ENCODE measurements at regions not wholly inside any gene's neighbourhood (a gene's known extent, or its start where the extent isn't known, plus 50 kb on each side); places are given as distances from the start of the nearest gene placed in this dataset.

DNA sequence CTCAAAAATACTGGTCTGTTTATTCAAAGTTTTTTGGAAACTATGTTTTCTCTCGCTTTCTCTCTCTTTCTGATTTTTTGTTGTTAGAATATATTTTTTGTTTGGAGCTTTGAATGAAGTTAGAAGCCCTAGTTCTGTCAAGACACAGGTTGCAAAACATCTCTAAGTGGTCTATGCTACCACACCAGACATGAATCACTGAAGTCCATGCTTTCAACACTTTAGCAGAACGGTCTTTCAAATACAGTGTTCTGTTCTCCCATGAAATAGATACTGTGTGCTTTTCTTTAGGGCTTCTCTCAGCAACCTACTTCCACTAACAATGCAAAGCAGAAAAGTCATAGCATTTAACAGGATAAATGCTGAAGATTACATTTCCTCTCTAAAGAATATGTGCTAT lies 392.5 kb downstream of the TMEM167A start:
- no peak for DNase-seq

DNA sequence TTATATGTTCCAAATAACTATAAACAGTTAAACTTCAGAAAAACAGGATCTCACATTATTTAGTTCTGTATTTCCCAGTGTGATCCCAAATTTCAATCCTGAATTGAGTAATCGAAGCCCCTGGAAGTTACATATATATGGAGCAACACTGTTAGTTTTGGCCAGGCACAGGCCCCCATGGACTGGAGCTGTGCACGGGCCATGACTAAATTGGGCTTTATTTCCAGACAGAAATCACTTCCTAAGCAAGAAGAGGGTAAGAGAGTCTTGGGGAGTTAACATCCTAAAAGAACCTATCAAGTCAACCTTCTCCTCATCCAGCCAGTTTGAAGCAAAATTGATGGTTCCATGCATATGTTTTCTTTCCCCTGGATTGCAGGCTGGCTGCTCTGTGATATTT lies 393.0 kb downstream of the TMEM167A start:
- no peak for DNase-seq

DNA sequence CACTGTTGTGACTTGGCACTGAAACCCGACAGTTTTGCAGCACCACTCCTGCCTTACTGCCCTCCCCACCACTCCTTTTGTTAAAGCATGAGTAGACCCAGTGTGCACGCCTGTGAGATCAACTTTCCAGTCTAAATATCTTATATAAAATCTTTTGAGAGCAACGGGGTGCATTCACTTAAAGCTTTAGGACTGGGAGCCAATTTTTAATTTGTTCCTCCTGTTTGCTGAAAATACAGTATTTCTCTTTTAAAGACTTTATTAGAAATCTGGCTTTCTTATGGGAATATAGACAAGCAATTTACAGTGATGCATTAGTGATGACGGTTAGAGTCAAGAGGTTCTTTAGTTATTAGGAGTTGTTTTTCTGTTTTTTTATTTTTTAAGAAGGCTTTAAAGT lies 397.5 kb downstream of the TMEM167A start:
- DNase-seq, result no peak

DNA sequence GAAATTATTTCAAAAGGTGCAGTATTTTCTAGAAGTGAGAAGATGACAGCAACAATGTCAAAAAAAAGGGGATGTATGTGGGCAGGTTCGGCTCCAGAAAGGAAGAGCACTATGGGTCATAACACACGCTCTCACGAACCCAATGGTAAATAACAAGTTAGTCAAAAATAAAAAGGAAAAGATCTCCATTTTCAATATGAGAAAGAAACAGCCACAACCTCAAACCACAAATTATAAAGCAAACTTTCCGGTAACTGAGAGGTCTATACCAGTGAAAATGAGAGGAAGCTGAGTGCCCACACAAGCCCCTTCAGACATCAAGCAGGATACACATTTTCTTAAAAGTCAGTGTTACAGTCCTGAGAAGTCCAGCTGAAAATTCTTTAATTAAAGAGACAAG lies 398.5 kb upstream of the RPS23 start:
- DNase-seq, result no peak

- DNase-seq, result no peak
Observed at GRCh38 chr5:82674671-82675070, 396.5 kb upstream of the RPS23 start.

DNA sequence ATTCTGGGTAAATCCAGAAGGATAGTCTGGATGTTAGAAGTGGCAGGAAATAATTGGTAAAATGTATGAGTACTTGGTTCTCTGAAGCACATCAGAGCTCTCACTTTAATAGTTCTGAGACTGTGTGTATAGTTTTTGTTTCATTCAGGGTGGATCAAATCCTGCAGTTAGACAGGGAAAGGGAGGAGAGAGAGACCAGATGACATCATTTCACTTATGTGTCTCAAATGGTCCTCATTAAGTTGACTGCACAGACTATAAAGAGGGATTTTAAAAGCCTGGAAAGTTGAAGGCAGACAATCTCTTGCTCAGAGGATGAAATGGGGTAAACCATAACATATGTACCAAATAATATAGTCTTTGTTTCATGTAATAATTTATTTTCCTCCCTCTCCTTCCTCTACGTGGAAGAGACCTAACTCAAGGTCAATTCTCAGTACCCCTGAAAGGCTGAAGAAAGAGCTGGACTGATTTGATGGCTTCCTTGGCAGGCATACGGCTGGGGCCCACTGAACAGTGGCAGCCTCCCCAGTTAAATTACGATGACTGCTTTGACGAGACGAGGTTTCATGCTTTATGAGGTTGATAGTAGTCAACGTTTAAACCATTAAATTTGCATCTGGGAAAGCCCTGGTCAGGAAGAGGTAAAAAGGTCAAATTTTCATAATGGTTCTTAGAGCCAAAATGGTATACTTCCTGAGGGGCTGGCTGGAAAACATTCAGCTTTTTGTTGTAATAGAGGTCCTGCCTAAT lies 395.1 kb upstream of the RPS23 start:
- no peak for DNase-seq

DNA sequence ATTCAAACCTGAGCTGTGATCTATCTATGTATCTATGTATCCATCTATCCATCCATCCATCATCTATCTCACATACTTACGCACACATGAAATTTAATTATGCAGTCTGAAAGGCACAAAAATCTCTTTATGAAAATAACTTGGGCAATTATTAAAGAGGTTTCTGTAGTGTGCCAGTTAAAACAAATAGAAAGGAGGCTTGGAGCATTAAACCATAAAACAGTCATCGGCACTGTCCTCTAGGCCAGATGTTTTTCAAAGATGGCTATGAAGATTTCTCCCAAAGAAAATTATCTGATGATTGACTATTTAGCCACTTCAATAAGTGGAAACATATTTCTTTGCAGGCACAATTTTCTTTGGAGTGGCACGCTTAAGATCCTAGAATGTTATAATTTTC lies 392.5 kb upstream of the RPS23 start:
- no peak for DNase-seq

GRCh38 chr5:82669720-82670119 lies 391.6 kb upstream of the RPS23 start:
- DNase-seq, result no peak

- DNase-seq, result no peak
Observed at GRCh38 chr5:82666312-82666711, 388.2 kb upstream of the RPS23 start.

- no peak for DNase-seq
Observed at GRCh38 chr5:82664732-82665131, 386.6 kb upstream of the RPS23 start.

DNA sequence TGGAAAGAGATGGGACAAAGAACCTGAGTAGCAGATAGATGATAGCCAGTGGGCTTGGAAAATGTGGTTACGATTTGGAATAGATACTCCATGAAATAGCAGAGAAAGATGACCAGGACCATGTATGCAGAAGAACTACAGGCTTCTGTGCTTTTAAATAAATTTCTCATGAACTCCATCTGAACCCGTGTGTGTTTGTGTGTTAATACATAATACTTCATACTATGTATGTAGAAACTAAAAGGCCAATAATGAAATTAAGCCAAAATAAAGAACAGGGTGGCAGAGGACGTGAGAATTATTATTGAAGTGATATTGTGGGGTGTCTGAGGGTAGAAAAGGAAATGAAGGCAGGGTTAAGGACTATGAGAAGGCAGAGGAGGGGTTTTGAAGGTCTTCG lies 385.1 kb upstream of the RPS23 start:
- no peak for DNase-seq

DNA sequence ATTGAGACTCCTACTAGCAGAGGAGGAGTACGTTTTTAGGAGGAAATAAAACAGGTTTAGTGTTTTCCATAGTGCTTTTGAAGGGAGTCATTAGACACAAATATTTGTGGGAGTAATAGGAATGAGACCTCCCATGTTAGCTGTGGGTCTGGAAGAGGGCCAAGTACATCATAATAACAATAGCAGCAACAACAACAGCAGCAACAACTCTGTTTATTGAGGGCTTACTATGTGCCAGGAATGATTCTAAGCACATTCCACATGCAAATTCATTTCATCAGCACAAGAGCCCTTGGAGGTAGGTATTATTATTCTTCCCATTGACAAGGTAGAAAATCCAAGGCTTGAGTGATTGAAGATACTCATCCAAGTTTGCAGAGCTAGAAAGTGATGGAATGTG lies 384.2 kb upstream of the RPS23 start:
- DNase-seq, result no peak

DNA sequence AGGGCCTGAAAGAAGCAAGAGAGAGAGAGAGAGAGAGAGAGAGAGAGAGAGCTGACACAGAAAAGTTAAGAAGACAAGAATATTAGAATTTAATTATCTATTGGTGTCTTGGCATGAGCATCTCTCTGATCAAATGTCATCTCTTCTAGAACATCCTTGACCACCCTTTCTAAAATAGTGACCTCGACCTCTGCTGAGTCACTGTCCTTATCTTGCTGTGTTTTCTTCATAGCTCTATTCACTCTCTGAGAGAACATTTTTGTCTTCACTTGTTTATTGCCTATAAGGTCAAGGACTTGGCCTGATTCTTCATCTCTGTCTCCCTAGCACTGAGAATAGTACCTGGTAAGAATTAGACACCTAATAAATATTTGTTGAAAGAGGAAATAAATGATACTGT lies 383.8 kb upstream of the RPS23 start:
- DNase-seq, result no peak

DNA sequence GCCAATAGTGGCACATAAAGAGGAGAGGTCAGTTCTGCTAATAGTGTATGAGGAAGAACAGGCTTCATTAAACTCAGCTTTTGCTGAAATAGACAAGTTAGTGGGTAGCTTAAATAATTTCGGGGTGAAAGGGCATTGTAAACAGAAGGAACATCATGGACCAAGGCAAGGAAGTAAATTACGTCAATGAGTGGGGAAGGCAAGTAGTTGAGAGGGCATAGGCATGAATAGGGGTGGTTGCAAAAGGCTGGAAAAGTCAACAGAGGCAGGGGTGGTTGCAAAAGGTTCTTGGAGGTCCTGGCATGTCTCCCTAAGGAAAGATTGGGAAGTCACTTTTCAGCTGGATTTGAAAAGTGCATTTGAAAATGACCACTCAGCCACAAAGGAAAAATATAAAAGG lies 383.3 kb upstream of the RPS23 start:
- no peak for DNase-seq

DNA sequence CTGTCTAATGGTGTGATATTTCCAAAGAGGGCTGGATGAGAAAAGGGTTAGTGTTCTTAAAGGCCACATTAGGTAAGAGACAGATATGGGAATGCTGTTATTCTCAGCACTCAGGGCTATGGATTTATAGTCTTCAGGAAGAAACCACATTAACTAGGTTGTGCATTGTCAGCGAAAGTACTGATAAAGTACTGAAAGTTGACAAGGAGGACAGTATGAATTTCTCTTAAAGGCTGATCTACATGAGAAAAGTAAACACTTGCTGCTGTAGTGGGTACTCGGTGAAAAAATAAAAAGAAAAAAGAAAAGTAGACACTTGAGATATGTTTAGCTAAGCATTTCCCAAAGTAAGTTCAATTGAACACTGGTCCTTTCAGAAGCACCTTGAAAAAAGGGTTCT lies 381.0 kb upstream of the RPS23 start:
- no peak for DNase-seq

GRCh38 chr5:82657033-82657699 lies 379.0 kb upstream of the RPS23 start:
- DNase-seq, result no peak

- DNase-seq, result no peak
Observed at GRCh38 chr5:82656341-82656761, 378.2 kb upstream of the RPS23 start.

DNA sequence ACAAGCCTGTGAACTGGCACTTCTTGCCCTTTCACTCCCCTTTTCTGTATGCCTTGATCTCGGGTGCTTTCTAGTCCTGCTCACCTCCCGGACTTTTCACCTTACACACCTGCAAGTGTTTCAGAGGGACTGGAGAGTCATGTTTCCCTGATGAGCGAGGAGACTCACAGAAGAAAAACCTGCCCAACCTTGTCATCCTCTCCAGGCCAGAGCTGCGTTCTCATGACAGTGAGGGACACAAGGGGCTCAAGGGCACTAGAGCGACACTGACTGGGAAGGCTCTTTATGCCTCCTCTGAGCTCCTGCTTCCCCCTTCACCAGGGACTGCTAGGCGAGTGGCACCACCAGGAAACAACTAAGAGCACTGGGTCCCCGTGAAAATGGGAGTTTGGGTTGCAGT lies 376.9 kb upstream of the RPS23 start:
- DNase-seq, result peak; percentile 2

DNA sequence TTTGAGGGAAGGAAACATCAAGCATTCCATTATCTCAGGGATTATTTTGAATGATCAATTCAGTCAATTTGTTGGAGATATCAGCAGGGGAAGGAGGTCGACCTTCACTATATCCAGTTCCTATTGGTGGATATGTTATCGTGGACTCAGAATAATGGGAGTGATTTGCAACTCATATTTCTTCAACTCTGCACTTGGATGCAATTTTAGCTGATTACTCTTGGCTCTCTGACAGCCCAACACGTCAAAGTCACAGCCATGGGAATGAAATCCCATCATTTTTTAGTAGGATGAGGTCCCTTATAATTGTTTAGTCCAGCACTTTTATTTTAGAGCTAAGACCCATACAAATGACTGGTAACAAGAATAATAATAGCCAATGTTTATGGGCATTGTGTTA lies 371.8 kb upstream of the RPS23 start:
- no peak for DNase-seq

DNA sequence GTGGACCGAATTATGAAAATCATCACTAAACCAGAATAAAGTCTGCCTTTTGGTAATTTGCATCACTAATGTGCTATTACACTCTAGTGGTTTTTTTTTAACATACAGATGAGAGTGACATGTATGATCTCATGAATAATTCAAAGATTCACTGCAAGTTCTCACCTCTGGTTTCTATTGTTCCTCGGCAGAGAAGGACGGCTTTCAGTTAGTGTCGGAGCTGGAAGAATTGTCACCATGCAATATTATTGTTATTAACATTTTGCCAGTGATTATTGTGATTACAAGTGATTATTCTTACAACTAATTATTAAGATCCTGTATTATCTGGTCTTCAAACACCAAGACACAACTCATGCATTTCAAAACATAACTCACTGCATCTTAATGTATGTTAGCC lies 366.6 kb upstream of the RPS23 start:
- no peak for DNase-seq

GRCh38 chr5:82644229-82644628 lies 366.1 kb upstream of the RPS23 start:
- DNase-seq, result no peak

DNA sequence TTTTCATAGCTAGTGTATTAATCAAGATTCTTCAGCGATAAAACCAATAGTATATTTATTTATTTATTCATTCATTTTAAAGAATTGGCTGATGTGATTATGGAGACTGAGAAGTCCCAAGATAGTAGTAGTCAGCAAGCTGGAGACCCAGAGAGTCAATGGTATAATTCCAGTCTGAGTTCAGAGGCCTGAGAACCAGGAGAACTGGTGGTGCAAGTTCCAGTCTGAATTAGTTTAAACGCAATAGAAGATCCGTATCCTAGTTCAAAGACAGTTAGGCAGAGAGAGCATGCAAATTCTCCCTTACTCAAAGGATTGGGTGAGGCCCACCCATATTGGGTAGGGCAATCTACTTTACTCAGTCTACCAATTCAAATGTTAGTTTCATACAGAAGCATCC lies 364.2 kb upstream of the RPS23 start:
- no peak for DNase-seq

DNA sequence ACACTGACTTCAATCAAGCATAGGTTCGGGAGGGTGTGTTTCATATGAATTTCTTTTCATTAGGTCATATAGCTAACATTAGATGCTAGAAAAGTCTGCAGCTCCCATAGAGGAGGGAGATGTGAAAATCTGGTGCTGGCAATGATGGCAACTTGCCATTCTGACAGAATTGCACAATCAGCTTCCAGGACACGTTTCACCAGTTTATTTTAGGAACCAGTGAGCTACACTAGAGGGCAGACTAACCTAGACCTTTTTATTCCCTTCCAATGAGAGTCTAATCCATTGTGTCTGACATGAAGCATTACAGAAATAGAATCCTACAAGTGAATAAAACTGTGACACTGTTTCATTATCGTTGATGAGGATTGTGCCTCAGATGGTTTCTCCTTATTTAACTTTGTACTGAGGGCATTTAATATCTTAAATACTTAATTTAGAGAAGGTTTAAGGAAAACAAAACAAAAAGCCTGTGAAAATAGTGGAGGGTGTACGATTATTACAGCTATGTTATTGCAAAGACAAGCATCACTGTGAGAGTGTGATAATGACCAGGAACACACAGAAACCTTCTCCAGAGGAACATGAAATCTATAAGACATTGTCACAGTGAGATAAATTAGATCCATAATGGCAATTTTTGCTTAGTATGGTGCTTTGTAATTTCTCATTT lies 363.3 kb upstream of the RPS23 start:
- DNase-seq, result peak; percentile 63

GRCh38 chr5:82640916-82641315 lies 362.8 kb upstream of the RPS23 start:
- no peak for DNase-seq

All from NCI-H82 (cell line).